ELR (cell line): ENCODE measurements at regions not wholly inside any gene's neighbourhood (a gene's known extent, or its start where the extent isn't known, plus 50 kb on each side); places are given as distances from the start of the nearest gene placed in this dataset.
A peak's percentile ranks its signal among the peaks of the same experiment; 100 is the strongest.
"Not testable (repeated sequence)": the region's sequence is repeated elsewhere in the genome, so short reads cannot be mapped to it uniquely, and the experiment has no call there.

Experiments used
- DNase-seq: peaks from one replicate; pipeline ENCODE4 v3.0.0-alpha.2; 2015; ENCODE audit warnings: low read depth

GRCh38 chr4:55251342-55251741 is 94.7 kb upstream of the SRD5A3 start:
- no peak for DNase-seq

GRCh38 chr4:55251896-55252295 is 94.1 kb upstream of the SRD5A3 start:
- DNase-seq: no peak

GRCh38 chr4:55253948-55254593 is 92.0 kb upstream of the SRD5A3 start:
- DNase-seq: no peak

GRCh38 chr4:55255179-55255578 is 90.9 kb upstream of the SRD5A3 start:
- DNase-seq: peak; percentile 6

- DNase-seq: no peak
Observed at GRCh38 chr4:55256787-55257186, 89.3 kb upstream of the SRD5A3 start.

- peak; percentile 4 for DNase-seq
Observed at GRCh38 chr4:55258152-55258865, 87.7 kb upstream of the SRD5A3 start.

GRCh38 chr4:55259294-55259693 is 86.7 kb upstream of the SRD5A3 start:
- no peak for DNase-seq

- DNase-seq: no peak
Observed at GRCh38 chr4:55269470-55269869, 76.6 kb upstream of the SRD5A3 start.

- no peak for DNase-seq
Observed at GRCh38 chr4:55269995-55270394, 76.0 kb upstream of the SRD5A3 start.

GRCh38 chr4:55270481-55270880 is 75.6 kb upstream of the SRD5A3 start:
- no peak for DNase-seq

- DNase-seq: no peak
Observed at GRCh38 chr4:55272102-55272501, 73.9 kb upstream of the SRD5A3 start.

GRCh38 chr4:55272589-55272988 is 73.5 kb upstream of the SRD5A3 start:
- DNase-seq: no peak

GRCh38 chr4:55277011-55277410 is 69.0 kb upstream of the SRD5A3 start:
- DNase-seq: no peak

GRCh38 chr4:55278316-55278715 is 67.7 kb upstream of the SRD5A3 start:
- DNase-seq: no peak

- DNase-seq: not testable (repeated sequence)
Observed at GRCh38 chr4:55280474-55280873, 65.6 kb upstream of the SRD5A3 start.

- not testable (repeated sequence) for DNase-seq
Observed at GRCh38 chr4:55281118-55281683, 64.8 kb upstream of the SRD5A3 start.

- DNase-seq: no peak
Observed at GRCh38 chr4:55284331-55284730, 61.7 kb upstream of the SRD5A3 start.

- DNase-seq: no peak
Observed at GRCh38 chr4:55291227-55291640, 54.8 kb upstream of the SRD5A3 start.

- DNase-seq: no peak
Observed at GRCh38 chr4:55296096-55296495, 49.9 kb upstream of the SRD5A3 start.
